ENCODE measurements at regions not wholly inside any gene's neighbourhood (a gene's known extent, or its start where the extent isn't known, plus 50 kb on each side); places are given as distances from the start of the nearest gene placed in this dataset.
"Not testable (repeated sequence)": the region's sequence is repeated elsewhere in the genome, so short reads cannot be mapped to it uniquely, and the experiment has no call there.

DNA sequence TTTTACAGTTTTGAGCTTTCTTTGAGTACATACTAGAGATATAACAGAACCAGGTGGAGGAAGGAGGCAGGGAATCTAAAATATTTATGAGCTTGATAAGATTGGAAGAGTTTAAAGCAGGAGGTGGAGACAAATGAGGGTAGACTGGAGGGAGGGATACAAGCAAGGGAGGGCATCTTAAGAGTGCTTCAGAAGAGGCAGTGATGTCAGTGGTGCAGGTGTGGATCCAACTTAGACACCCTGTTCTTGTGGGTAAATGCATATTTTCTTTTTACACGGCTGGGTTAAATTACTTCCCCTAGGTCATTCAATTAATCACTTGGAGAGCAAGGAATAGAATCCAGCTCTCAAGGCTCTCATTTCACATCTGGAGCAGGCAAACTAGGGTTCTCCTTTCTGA lies 146.1 kb upstream of the LRIG3 start:
- DNase-seq (ENCODE audit: insufficient read length, low spot score): no peak

DNA sequence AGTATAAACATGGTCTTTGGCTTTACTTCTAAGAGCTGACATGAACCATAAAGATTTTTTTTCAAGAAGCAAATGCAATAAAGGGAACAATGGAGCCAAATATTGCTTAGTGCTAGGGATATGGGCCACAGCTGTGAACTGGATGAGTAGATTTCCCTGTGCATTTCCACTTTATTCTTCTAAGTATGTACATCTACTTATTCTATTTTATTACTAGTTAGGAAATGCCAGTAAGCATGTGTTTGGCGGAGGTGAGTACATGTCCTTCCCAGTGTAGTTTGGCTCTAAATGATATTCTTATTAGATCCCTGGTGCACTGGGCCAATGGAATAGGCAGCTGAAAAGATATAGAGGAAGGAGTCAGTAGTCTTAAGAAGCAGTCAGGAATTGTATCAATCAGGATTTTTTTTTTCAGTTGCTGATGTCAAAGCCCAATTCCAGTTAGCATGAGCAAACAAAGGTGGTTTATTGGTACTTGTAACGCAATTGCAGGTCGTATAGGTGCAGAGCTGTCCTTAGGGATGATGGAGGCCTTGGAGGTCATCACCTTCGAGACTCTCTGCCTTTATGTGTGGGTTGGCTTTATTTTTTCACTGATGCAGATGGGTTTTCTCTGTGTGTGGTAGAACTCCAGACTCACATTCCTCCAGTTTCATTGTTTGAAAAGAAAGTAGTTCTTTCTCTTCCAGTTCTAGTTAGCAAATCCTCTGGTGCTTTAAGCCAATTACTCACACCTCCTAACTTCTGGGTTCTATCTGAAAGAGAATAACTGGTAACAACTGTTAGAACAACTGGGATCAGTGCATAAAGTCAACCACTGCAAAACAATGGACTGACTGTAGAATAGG lies 139.0 kb upstream of the LRIG3 start:
- FAIRE-seq (no peak), DNase-seq (ENCODE audit: insufficient read length, low spot score) (no peak)

More for the DNA sequence above, 146.1 kb upstream of the LRIG3 start:
- FAIRE-seq: no peak

DNA sequence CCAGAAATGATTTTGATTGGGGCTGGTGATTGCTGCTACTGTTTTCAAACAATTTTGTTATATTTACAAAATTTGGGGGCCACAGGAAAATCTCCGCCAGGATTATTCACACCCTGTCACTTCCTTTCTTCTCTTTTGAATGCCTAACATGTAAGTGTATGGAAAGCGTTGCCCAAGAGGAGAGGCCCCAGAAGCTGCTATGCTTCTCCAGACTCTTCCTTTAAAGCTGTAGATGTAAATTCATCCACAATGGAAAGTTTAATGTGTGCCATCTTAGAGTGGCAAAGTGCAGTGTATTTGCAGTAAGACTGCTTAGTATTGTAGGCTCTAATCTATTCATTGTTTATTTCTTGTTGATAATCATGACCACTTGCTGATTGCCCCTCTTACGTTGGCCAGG lies 136.7 kb upstream of the LRIG3 start:
- no peak for FAIRE-seq
- no peak for DNase-seq (ENCODE audit: insufficient read length, low spot score)

DNA sequence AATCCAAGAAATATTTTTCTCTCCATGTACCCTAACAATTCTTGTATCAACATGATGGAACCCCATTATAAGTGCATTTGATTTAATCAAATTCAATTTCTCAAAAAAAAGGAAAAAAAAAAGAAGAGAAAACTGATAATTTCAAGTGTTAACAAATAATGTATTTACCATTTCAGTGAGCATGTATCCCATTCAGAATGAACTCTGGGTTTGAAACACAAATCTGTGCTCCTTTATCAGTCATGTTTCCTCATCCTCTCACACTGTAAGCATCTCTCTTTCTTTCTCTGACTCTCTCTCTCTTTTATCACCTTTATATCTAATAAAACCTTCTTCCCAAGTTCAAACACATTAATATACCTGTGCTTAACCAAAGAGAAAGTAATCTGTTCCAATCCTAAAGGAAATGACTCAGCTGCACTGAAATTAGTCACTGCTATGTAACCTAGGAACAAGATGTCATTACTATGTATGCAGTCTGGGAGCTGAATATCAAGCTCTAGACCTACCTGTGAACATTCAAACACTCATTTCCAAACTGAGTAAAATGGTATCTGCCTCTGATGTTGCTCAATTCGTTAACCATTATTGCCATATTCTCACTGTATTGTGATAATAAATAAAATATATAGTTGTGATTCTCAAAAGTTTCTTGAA lies 135.0 kb upstream of the LRIG3 start:
- FAIRE-seq (no peak), DNase-seq (ENCODE audit: insufficient read length, low spot score) (peak; percentile 52)

DNA sequence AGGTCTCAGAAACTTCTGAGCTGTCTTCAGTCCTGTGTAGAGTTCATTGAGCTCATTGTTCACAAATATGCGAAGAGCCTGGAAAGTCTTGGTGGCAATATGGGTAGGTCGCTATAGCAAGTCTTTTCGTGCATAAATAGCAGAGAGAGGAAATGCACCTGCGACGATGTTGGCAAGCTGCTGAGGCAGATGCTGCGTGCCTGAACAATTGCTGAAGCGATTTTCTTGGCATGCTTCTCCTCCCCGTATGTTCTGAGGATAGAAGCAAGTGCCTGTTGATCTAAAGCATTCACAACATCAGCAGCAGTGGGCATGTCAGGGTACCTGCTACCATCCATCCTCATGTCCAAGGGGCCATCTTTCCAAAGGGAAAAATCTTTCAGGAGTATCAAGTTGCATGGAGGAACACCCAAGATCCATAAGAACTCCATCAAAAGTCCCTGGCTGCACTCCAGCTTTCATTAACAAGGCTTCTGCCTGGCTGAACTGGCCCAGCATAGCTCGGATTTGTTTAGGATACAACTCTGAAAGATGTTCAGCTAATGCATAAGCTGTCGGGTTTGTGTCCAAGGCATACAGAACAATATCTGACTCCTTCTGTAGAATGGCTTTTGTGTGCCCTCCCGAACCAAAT lies 133.1 kb upstream of the LRIG3 start:
- not testable (repeated sequence) for FAIRE-seq; DNase-seq (ENCODE audit: insufficient read length, low spot score)

DNA sequence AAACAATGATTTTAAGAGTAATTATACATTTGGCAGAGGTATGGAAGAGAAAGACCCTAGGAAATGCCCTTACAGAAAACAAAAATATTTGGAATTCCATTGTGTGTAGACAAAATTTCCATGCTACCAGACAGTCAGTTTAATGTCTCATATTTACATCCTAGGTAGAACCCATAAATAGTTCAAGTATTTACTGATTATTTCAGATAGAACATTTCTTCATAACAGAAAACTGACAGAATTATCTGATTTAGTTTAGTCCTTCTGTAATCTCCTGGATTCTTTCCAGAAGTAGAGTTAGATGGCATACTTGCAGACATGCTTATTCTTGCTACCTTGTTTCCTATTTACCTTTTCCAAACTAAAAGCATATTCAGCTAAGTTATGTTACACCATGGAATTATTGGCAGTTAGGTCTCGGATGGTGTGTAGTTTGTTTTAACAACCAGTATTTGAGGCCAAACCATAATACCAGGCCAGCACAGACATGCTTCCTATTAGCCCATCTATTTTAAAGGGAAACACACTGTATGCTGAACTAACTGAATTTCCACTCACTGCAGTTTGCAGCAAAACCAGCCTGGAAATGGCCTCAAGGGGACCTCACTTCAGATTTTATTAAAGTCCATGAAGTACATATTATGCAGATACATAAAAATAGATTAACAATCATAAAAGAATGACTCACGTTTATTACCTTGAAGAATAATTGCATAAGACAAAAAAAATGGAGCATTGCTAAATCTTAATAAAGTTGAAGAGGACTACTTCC lies 126.6 kb upstream of the LRIG3 start:
- peak; percentile 33 for FAIRE-seq
- DNase-seq (ENCODE audit: insufficient read length, low spot score): no peak

DNA sequence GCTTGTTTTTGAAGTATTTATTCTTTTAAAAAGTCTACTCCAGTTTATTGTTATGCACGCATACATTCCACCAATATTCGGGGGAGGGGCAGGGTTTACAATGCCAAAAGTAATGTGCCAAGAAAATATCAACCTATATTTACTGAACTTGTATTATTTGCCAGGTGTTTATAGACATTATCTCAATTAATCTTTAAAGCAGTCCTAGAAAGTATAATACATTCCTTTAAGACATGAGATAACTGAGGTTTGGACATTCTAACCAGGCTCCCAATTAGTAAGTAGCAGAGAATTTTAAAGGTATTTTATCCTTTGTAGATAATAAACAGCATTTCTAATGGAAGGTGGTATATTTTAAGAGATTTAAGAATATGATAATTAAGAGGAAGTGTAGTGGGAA lies 124.5 kb upstream of the LRIG3 start:
- DNase-seq (ENCODE audit: insufficient read length, low spot score) (no peak), FAIRE-seq (no peak)

DNA sequence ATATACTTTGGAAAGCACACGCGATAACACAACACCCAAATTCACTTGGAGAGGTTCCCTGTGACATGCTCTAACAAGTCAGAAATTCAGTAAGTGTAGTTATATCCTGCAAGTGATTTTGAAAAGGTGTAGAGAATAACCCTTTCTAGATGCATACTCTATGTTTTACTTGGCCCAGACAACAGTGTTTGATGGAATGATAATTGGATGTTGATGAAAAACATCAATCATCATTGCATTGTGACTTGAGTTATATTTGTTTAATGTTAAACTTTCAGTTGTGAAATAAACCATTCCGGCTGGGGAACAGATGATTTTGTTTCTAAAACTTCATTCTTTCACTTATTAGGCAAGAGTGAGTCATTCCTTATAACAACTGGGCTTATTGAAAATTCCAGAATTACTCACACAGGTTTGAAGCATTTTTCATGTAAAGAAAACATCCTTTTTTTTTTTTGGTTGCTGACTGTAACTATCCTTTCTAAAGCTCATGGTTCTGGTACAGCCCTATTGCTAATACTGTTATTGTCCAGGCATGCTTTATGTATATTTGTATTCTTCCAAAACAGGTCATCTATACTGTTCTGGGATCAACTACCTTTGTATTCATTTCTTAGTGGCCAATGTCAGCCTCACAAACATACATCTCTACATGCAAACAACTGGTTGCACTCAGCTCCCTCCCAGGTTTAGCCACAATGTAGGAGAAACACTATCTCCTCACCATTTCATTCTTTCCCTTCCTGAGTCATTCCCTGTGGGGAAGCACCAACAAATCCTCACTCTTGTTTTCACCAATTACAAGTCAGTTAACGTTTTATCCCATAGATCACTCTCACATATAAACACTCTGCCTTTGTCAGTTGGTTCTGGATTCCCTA lies 121.2 kb upstream of the LRIG3 start:
- FAIRE-seq: peak; percentile 64

DNA sequence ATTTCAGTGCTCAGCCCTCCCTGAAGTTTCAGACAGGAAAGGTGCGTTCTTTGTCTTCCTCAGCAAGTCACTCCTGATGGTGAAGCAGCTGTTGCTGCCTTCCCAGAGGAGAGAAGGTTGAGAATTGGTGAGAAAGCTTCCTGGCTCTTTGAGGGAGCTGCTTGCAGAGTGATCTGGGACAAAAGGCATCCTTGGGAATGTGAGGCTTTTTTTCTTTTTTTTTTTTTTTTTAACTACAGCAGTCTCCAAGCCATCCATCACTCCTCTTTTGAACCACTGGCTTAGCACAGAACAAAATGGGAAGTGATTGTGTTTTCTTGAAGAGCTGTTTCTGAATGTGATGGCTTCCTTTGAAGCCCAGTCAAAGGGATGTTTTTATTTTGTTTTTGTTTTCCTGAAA lies 120.4 kb upstream of the LRIG3 start:
- no peak for FAIRE-seq
- DNase-seq (ENCODE audit: insufficient read length, low spot score): peak; percentile 20

More for the DNA sequence above, 121.2 kb upstream of the LRIG3 start:
- DNase-seq (ENCODE audit: insufficient read length, low spot score): peak; percentile 30

DNA sequence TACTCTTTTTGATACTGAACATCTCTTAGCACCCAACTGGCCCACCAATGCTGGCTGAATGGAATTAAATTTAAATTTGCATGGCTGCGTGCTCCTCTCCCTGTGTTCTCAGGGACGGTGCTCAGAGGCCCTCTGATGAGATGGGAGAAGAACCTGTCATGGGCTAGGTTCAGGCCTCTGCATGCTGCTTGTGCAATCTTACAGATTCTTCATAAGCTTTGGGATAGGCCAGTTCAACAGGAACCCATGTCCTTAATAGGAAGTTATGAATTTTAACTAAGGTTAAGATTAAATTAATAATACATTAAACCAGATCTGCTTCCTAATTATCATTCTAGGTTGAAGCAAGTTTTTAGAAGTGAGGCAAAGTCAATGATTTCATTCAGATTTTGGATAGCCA lies 119.7 kb upstream of the LRIG3 start:
- DNase-seq (ENCODE audit: insufficient read length, low spot score) (no peak), FAIRE-seq (no peak)

DNA sequence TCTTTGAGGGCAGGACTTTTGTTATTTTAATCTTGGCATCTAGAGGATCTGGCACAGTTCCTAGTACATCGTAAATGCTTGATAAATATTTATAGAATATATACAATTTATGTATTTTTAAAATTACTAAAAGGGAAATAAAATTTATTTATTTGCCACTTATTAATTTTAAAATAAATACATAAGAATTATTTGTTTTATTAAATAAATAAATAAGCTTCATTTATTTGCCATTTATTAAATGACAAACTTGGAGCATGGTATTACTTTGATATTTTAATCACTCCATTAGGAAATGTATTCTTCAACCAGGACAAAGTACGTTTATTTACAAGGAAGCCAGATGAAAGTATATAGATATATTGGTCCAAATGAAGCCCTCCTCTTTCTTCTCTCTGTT lies 118.7 kb upstream of the LRIG3 start:
- FAIRE-seq: no peak
- DNase-seq (ENCODE audit: insufficient read length, low spot score): no peak

DNA sequence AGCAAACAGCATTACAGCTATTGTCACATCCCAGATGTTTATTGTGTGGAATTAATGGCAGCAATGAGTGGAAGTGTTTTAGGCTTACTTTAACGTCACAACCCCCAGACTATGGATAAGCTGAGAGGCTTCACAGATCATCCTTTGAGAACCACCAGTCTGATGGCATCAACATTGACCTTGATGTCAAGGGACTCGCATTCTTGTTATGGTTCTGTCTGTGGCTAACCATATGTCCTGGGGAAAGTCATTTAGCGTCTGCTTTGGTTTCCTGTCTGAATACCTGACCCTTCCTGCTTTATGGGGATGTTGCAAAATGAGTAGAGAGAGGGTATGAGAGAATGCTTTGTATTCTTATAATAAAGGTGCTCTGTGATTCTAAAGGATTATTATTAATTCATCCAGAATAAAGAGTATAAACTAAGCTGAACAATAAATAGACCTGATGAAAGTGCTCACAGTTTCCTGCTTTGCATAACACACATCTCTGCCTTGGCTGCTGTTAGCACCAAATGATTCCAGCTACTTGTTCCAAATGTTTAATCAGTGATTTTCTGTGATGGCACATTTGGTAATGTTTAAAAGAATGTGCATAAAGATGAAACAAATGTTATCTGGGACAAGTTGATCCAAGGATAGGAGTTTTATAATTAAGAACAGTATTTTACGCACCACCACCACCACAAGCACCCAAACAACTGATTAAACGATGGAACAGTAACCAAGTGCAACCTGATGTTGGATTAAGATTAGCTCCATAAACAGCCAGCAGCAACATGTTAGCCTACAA lies 116.9 kb upstream of the LRIG3 start:
- DNase-seq (ENCODE audit: insufficient read length, low spot score) (peak; percentile 3), FAIRE-seq (no peak)

DNA sequence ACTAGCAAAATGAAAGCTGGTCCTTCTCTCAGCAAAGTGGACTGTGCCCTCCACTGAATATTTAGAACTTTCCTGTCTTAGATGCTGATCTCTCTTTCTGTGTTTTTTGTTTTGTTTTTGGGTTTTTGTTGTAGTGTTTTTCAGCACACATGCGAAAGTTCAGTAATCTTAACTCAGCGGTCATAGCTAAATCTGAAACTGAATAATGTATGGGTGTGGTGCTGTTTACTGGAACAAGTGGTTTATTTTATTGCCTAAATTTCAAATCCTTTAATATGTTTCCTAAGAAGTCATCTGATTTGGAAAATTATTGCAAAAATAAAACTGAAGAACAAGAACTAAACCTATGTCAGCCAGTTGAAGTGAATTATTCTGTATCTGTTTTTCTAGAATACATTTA lies 116.0 kb upstream of the LRIG3 start:
- no peak for DNase-seq (ENCODE audit: insufficient read length, low spot score)
- no peak for FAIRE-seq

DNA sequence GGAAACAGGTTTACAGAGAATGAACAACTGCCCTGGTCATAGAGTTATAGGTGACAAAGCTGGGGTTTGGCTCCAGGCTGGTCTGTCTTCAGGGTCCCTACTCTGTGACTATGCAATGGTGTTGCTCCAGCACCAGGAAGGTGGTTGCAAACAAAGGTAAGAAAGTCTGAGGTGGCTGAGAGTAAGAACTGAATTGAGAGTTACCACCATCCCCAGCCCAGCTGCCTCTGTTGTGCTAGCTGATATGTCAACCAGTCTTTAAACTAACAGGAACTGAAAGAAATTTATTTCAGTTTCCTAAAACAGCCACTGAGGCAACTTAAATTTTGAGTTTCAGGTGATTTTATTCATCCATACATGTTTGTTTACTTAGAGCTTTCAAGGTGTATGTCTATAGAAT lies 111.0 kb upstream of the LRIG3 start:
- no peak for FAIRE-seq
- DNase-seq (ENCODE audit: insufficient read length, low spot score): no peak

DNA sequence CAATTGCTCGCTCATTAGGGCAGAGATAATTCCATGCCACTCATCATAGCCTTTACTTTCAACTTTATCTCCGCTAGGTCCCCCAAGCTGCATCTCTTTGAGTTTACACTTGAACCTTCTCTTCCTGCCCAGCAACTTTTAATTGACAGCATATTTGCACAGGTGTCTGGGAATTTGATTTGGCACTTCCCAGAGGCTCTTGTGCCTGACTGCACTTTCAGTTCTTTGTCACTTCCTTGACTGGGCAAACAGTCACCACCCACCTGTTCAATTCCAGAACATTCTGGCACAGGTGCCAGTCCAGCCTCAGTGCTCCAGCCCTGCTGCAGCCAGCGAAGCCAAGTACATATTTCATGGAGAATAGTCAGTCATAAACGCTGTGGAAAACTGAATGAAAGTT lies 110.1 kb upstream of the LRIG3 start:
- DNase-seq (ENCODE audit: insufficient read length, low spot score): no peak
- no peak for FAIRE-seq

DNA sequence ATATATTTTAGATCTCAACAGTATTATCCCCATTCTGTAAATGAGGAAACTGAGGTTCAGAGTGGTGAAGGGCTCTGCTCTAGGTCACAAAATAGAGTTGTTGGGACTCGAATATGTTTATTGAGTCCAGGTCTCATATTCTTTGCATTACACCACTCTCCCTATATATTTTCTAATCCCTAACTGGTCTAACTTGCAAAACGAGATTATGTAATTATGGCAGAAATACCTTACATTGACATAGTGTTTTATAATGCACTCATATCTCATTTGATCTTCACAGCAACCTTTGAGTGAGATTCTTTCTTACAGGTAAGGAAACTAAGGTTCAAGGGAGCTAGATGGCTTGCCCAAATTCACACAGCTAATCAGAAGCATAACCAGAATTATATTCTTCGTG lies 106.9 kb upstream of the LRIG3 start:
- no peak for FAIRE-seq

DNA sequence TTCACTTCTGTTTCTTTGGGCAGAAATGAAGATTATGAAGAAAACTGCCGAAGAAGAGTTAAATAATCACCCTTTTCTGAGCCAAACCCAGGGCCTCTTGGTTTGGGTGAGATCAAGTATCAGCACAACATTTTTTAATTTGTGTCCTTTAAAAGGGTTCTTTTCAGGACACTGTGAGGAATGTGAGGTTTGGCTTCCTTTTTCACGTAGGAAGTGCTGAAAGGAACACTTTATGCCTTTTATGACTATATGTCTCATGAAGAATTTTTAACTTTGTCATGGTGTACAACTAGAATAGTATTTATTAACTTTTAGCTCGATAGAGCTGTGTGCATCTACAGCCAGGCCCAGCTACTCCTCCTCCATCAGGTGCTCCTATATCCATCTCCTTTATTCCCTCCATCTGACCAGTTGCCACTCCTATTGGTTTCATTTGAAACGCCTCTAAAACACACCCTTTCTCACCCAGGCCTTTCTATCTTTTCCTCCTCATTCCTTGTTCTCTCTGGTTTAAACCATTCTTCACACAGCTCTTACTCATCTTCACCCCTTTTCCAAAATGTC lies 103.6 kb upstream of the LRIG3 start:
- no peak for DNase-seq (ENCODE audit: insufficient read length, low spot score)
- no peak for FAIRE-seq

More for the DNA sequence above, 106.9 kb upstream of the LRIG3 start:
- no peak for DNase-seq (ENCODE audit: insufficient read length, low spot score)

DNA sequence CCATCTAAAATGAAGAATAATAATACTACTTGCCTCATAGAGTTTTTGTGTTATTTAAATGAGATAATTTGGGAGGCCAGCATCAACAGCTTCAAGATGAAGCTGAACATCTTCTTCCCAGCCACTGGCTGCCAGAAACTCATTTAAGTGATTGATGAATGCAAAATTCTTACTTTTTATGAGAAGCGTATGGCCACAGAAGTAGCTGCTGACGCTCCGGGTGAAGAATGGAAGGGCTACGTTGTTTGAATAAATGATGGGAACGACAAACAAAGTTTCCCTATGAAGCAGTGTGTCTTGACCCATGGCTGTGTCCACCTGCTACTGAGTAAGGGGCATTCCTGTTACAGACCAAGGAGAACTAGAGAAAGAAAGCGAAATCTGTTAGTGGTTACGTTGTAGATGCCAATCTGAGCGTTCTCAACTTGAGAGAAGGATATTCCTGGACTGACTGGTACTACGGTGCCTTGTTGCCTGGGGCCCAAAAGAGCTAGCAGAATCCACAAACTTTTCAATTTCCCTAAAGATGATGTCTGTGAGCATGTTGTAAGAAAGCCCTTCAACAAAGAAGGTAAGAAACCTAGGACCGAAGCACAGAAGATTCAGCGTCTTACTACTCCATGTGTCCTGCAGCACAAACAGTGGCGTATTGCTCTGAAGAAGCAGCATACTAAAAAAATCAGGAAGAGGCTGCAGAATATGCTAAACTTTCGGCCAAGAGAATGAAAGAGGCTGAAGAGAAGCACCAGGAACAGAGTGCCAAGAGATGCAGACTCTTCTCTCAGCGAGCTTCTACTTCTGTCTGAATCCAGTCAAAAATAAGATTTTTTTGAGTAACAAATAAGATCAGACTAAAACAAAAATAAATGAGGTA lies 100.0 kb upstream of the LRIG3 start:
- DNase-seq (ENCODE audit: insufficient read length, low spot score): no peak
- no peak for FAIRE-seq
